ENCODE measurements at regions not wholly inside any gene's neighbourhood (a gene's known extent, or its start where the extent isn't known, plus 50 kb on each side); places are given as distances from the start of the nearest gene placed in this dataset.

DNA sequence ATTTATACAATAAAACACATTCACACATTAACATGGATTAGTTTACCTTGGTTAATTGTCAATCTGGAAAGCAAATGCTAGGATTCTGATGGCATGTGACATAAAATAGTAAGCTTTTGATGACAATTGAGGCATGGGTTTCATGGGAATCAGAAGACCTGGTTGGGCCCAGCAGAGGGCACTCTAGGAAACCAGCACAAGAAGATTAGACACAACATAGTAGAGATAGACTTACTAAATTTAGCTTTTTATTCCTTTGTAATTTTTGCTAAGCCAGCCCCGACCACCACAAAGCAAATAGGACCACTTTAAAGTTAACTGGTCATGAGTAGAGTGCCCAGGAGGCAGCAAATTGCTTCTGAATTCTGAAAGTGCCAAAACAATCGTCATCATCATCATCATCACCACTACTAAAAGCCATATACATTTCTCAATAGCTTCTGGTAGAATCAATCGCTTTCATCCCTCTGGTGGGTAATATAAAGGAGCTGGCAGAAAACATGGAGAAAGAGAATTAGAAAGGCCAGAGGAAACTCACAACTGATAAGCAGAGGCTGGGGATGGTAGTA lies 163.2 kb downstream of the ARRDC3 start:
- Mint-ChIP-seq H3K4me3 (no peak overlapping the region), H3K27me3 (ENCODE audit: low read depth) (peaks cover 5% of the 10 kb centered on the region), H3K27ac (no peak overlapping the region), H3K36me3 (ENCODE audit: low read depth) (no peaks in the 10 kb centered on the region), H3K4me1 (ENCODE audit: low read depth) (peaks cover 4% of the 10 kb centered on the region), H3K9me3 (no peaks in the 10 kb centered on the region)
- DNase-seq (ENCODE audit: low spot score): no peak

DNA sequence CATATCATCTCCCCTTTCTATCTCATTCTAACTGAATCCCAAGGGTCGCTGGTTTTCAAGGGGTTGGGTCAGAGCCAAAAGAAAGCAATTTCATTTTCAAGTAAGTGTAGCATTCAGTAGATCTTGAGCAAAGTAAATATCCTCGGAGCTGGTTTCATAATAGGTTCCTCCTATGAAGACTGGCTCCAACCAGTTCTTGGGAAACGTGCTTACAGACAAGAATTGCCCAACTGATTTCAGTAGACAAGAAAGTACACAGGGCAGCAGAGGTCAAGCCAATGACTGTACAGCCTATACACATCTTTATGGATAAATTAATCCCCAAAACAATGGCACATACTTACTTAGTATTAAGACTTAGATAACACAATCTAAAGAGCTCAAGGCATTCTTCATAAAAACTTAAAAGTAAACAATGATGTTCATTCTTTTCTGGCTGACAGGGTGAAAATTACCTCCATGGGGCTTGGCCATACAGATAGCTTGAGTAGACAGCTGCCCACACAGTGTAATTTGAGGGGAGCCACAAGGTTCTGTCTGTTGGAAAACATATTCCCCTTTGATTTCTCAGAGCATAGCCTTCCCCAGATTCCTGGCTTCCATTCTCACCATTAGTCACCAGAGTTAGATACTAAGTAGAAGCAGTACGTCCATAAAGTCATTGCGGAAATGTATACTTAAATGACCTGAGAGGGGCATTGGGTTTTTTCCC lies 163.9 kb downstream of the ARRDC3 start:
- Mint-ChIP-seq H3K27ac (no peak overlapping the region), H3K27me3 (ENCODE audit: low read depth) (peaks cover 4% of the 10 kb centered on the region), H3K4me1 (ENCODE audit: low read depth) (peaks cover 4% of the 10 kb centered on the region), H3K4me3 (no peak overlapping the region), H3K9me3 (no peaks in the 10 kb centered on the region), H3K36me3 (ENCODE audit: low read depth) (no peaks in the 10 kb centered on the region)
- DNase-seq (ENCODE audit: low spot score): no peak

DNA sequence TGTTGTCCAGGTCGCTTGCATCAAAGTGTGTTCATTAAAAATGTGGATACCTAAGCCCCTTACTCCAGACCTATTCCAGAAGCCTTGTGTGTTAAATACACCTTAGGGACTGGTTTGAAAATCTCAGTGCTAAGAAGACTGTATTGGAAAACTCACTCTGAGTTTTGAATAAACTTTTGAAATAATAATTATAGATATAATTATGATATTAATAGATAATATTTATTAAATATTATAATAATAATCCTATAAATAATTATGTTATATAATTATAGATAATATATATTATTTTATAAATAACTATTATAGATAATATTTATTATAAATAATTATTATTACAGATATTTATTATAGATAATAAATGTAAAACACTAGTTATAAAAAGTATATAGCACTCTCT lies 165.3 kb downstream of the ARRDC3 start:
- Mint-ChIP-seq H3K27me3 (ENCODE audit: low read depth) (no peaks in the 10 kb centered on the region), H3K27ac (no peak overlapping the region), H3K36me3 (ENCODE audit: low read depth) (no peaks in the 10 kb centered on the region), H3K4me3 (no peak overlapping the region), H3K9me3 (no peaks in the 10 kb centered on the region), H3K4me1 (ENCODE audit: low read depth) (peaks cover 4% of the 10 kb centered on the region)
- no peak for DNase-seq (ENCODE audit: low spot score)

DNA sequence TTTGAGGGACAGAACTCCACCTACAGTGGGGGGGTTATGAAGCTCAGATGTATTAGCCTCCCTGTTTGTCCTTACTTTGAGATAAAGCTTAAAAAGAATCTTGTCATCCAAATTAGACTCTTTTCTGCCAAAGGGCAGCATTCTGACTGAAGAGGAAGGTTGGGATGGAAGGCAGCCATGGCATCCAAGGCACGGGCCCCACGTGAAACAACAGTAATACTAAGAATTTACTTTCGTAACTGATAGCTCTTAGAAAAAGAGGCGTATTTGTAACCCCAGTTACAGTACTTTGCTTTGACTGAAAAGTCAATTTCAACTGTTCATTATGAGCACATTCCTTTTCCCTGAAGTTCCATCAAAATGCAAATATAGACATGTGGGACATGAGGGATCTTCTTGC lies 168.5 kb downstream of the ARRDC3 start:
- Mint-ChIP-seq H3K4me1 (ENCODE audit: low read depth) (peaks cover 4% of the 10 kb centered on the region), H3K27me3 (ENCODE audit: low read depth) (no peaks in the 10 kb centered on the region), H3K9me3 (no peaks in the 10 kb centered on the region), H3K27ac (no peak overlapping the region), H3K4me3 (no peak overlapping the region), H3K36me3 (ENCODE audit: low read depth) (no peaks in the 10 kb centered on the region)
- DNase-seq (ENCODE audit: low spot score): no peak

Data from T-helper 2 cell treated with Interferon-gamma antibody and Interleukin-4, amounts not matched to agents 5 μg/mL and 100 μg/mL, for 36 hours (primary cell).